Lung (tissue), 11 donors: ENCODE measurements at regions not wholly inside any gene's neighbourhood (a gene's known extent, or its start where the extent isn't known, plus 50 kb on each side); places are given as distances from the start of the nearest gene placed in this dataset.

Experiments
- ATAC-seq: fragments of 200-7000 bp; cut with Tn5 transposase; one replicate; pipeline ENCODE4 v1.9.1; 2020; ENCODE audit warnings: moderate number of reproducible peaks; ENCODE audit not compliant: insufficient read depth, low FRiP score
- DNase-seq, 3 donors: peaks; one replicate each; pipeline ENCODE4 v3.0.0-alpha.2; 2013 to 2017
- H3K27ac ChIP-seq, 2 donors: one replicate each; pipeline ENCODE4 v1.5.1; 2013; ENCODE audit warnings: mild to moderate bottlenecking in 2 of 2, moderate library complexity in 2 of 2, control low read depth in 1 of 2, inconsistent platforms in 1 of 2, low read depth in 1 of 2, low read length in 1 of 2
- H3K27me3 ChIP-seq, 3 donors: one replicate each; pipeline ENCODE4 v1.5.1; 2013; ENCODE audit warnings: low read length in 2 of 3; ENCODE audit not compliant: control insufficient read depth in 3 of 3, insufficient read depth in 3 of 3
- H3K36me3 ChIP-seq, 4 donors: one replicate each; pipeline ENCODE4 v1.5.1; 2013; ENCODE audit warnings: low read length in 4 of 4, mild to moderate bottlenecking in 1 of 4, moderate library complexity in 1 of 4; ENCODE audit not compliant: control insufficient read depth in 4 of 4, insufficient read depth in 4 of 4
- H3K4me1 ChIP-seq, 5 donors: one replicate each; pipeline ENCODE4 v1.5.1; 2013; ENCODE audit warnings: low read length in 5 of 5, mild to moderate bottlenecking in 2 of 5, moderate library complexity in 1 of 5; ENCODE audit not compliant: control insufficient read depth in 5 of 5, insufficient read depth in 5 of 5
- H3K4me3 ChIP-seq: one replicate; pipeline ENCODE4 v1.5.1; 2013; ENCODE audit warnings: mild to moderate bottlenecking, control low read depth, moderate library complexity
- H3K9ac ChIP-seq, 2 donors: one replicate each; pipeline ENCODE4 v1.5.1; 2013; ENCODE audit warnings: low read length in 2 of 2, control low read depth in 1 of 2; ENCODE audit not compliant: insufficient read depth in 1 of 2
- H3K9me3 ChIP-seq, 4 donors: one replicate each; pipeline ENCODE4 v1.5.1; 2013; ENCODE audit warnings: low read length in 3 of 4, mild to moderate bottlenecking in 1 of 4, moderate library complexity in 1 of 4; ENCODE audit not compliant: control insufficient read depth in 4 of 4, insufficient read depth in 3 of 4
- WGBS, 2 donors: extraction: QIAGEN DNeasy Blood & Tissue Kit; methylation state at CpG; one replicate each; pipeline ENCODE4 v1.1.7; 2013; 5-methylcytosine and 5-hydroxymethylcytosine counted together
- TF ChIP-seq, protein P1 (sequence below): IDR thresholded peaks from 2 replicates; pipeline ENCODE4 v1.5.1; 2012; ENCODE audit warnings: mild to moderate bottlenecking; ENCODE audit errors: control extremely low read depth, extremely low read depth
- donor health status: control.
- donor health status: control.
- donor health status: Bipolar disorder and iron deficiency.
- donor health status: healthy.
- donor health status: DM: yes; HTN: yes; CAD: no.

DNA sequence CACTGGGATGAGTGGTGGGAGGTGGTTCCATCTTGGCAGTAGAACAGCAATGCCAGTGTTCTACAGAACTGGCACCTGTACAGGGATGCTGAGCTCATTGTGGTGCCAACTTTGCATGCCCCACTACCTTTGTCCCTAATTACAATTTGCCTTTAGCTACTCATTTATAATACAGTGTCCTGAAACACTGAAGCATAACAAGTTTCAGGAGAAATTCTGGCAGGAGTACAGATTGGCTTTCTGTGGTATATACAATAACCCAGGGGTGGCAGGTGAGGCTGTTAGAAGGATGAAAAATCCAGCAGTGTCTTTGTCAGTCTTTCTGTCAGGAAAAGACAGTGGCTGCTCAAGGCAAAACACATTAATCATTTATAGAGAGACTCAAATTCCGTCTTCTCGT, 240.3 kb downstream of the FAM76B start:
- Histone ChIP-seq H3K9ac (no peak overlapping the region), H3K36me3 (no peaks in the 10 kb centered on the region), H3K4me1 (peaks cover 0 to 11% (median 0%) of the 10 kb centered on the region in 5 donors), H3K4me3 (no peak overlapping the region), H3K27ac (no peak overlapping the region), H3K27me3 (no peaks in the 10 kb centered on the region), H3K9me3 (no peaks in the 10 kb centered on the region)
- ATAC-seq (no peak), DNase-seq (no peak)
- TF ChIP-seq, protein P1, sequence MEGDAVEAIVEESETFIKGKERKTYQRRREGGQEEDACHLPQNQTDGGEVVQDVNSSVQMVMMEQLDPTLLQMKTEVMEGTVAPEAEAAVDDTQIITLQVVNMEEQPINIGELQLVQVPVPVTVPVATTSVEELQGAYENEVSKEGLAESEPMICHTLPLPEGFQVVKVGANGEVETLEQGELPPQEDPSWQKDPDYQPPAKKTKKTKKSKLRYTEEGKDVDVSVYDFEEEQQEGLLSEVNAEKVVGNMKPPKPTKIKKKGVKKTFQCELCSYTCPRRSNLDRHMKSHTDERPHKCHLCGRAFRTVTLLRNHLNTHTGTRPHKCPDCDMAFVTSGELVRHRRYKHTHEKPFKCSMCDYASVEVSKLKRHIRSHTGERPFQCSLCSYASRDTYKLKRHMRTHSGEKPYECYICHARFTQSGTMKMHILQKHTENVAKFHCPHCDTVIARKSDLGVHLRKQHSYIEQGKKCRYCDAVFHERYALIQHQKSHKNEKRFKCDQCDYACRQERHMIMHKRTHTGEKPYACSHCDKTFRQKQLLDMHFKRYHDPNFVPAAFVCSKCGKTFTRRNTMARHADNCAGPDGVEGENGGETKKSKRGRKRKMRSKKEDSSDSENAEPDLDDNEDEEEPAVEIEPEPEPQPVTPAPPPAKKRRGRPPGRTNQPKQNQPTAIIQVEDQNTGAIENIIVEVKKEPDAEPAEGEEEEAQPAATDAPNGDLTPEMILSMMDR = no peak
- WGBS, 2 donors = 98 to 100% methylated on average over 2 of the region's 2 CpGs

DNA sequence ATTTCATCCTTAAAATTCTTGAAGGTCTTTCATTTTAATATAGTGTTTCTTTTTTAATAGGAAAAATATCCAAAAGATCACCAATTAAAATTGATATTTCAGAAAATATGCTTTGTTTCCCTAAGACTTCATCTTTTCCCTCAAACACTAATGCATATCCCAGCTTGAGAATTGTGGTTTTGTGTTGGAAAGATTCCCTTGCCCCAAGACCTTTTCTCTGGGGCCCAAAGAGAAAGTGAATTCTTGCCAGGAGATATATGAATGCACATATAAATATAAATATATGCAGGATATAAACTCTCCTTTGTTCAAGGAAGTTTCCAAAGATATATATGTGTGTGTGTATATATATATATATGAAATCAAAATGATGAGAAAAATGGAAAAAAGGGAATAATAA, 241.2 kb downstream of the FAM76B start:
- Histone ChIP-seq H3K27ac (no peak overlapping the region), H3K9me3 (no peaks in the 10 kb centered on the region), H3K9ac (no peak overlapping the region), H3K27me3 (no peaks in the 10 kb centered on the region), H3K4me1 (peaks cover 0 to 11% (median 0%) of the 10 kb centered on the region in 5 donors), H3K4me3 (no peak overlapping the region), H3K36me3 (no peaks in the 10 kb centered on the region)
- TF ChIP-seq, protein P1 = no peak
- DNase-seq (peak in 1 of 3 donors; percentile 40), ATAC-seq (no peak)

DNA sequence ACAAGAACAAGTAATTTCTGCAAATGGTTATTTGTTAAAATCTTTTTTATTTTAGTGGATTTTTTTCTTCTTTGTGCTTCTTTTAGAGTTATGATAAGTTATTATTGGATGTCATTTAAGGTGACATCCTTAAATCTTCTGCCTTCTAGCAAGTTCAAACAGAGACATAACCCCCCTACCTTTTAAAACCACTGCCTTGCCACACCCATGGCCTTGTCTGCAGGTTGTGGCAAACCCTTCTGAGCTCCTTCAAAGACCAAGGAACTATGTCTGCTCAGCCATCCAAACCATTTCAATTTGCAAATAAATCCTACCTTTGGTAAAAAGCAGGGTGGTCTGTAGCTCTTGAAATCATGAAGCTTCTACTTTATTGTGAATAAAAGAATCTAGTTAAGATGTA, 241.6 kb downstream of the FAM76B start:
- no peak overlapping the region for H3K4me3 ChIP-seq
- no peak for DNase-seq
- H3K9me3 ChIP-seq = no peaks in the 10 kb centered on the region
- ATAC-seq = no peak
- H3K27ac ChIP-seq = no peak overlapping the region
- no peak overlapping the region for H3K9ac ChIP-seq
- H3K27me3 ChIP-seq = no peaks in the 10 kb centered on the region
- TF ChIP-seq, protein P1 = no peak
- H3K4me1 ChIP-seq = peaks cover 0 to 11% (median 0%) of the 10 kb centered on the region in 5 donors
- no peaks in the 10 kb centered on the region for H3K36me3 ChIP-seq

DNA sequence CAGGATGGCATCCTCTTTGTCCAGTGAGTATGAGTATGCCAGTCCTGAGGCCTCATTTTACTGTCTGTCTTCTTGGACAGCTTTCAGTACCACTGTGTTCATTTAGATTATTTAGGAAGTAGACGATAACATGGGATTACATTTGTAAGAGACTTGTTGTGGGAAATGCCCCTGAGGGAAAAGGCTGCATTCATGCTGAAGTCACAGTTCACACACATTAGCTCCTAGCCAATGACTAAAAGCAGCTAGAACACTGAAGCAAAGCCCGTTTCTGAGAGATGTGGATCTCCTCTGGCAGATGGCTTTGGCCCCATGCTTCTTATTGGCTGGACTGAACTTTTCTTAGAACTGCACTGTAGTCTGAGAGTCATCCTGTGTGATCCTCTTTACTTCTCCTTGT, 242.4 kb downstream of the FAM76B start:
- Histone ChIP-seq H3K4me3 (no peak overlapping the region), H3K9me3 (no peaks in the 10 kb centered on the region), H3K27ac (no peak overlapping the region), H3K4me1 (peaks cover 0 to 11% (median 0%) of the 10 kb centered on the region in 5 donors), H3K27me3 (no peaks in the 10 kb centered on the region), H3K36me3 (no peaks in the 10 kb centered on the region), H3K9ac (no peak overlapping the region)
- ATAC-seq (no peak), DNase-seq (no peak)
- WGBS, 2 donors = 82 to 91% methylated on average over 2 of the region's 2 CpGs
- TF ChIP-seq, protein P1 = no peak
